Stimulated activated CD4-positive, alpha-beta T cell treated with anti-CD3 and anti-CD28 coated beads, Interleukin-15, amount 100 ng/mL, for 24 hours (primary cell): ENCODE measurements at regions not wholly inside any gene's neighbourhood (a gene's known extent, or its start where the extent isn't known, plus 50 kb on each side); places are given as distances from the start of the nearest gene placed in this dataset.

Source experiments
- DNase-seq: peaks from one replicate; pipeline ENCODE4 v3.0.0-alpha.2; 2020

GRCh38 chr17:71689782-71690181, 431.0 kb upstream of the SOX9 start:
- no peak for DNase-seq

DNA sequence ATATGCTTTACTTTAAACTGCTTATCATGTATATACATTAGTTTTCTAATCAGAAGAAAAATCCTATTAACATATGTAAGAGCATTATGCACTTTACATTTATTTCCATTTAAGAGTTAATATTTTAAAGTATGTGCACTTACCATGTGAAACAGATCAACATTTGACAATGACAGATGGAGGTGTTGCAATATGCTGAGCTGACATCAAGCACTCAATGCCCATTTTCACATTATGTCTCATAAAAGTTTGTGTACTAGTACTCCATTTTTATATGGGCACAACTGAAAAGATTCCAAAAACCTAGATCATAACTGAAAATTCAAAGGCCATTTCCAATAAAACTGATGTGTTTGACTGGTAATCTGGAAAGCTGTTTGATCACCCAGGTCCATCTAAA, 420.9 kb upstream of the SOX9 start:
- no peak for DNase-seq

- DNase-seq = no peak
These were observed 417.1 kb upstream of the SOX9 start for GRCh38 chr17:71703701-71704100.

DNA sequence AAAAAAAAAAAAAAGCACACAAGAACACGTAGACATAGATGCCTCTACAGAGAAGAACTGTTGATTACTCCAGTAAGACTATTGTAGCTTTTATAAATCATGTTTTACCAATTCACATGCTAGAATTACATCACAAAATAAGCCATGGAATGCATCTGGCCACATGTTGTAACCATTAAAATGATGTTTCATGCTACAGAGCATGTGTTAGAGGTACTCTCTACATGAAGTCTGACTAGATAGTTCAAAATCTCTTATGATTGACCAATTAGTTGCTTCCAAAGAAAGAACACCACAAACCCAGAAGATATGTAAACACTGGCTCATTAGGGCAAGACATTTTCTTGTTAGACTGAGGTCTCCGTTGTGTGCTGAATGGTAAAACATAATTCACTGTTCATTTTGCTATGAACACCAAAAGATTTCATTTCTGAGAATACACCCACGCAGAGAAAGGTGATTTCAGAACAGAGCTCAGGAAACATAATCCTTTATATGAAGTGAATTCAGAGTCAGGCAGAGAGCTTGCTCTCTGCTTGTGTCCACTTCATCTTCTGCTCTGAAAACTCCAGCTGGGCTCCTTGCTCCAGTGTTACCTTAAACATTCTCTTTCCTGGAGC, 411.4 kb upstream of the SOX9 start:
- DNase-seq = no peak

- no peak for DNase-seq
These were observed 410.9 kb upstream of the SOX9 start for GRCh38 chr17:71709946-71710345.

GRCh38 chr17:71710816-71711215, 410.0 kb upstream of the SOX9 start:
- DNase-seq = no peak

GRCh38 chr17:71713846-71714245, 407.0 kb upstream of the SOX9 start:
- DNase-seq = no peak

- no peak for DNase-seq
These were observed 396.5 kb upstream of the SOX9 start for GRCh38 chr17:71724339-71724738.

GRCh38 chr17:71725811-71726210, 395.0 kb upstream of the SOX9 start:
- no peak for DNase-seq

DNA sequence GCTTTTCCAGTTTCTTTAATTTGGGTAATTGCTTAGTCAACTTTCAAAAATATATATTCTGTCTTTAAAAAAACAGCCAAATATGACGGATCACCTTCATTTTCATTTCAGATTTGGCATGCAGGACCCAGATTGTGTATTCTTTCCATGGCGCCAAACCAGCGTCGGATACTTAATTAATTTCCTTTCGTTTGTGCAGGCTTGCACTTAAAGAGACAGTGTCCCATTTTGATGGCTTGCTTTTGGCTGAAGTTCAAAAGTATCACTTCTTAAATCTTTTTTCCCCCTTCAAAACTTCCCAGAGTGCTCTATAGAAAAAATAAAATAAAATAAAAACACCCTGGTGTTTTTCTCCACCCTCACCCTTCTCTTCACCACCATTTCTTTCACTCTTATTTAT, 394.5 kb upstream of the SOX9 start:
- no peak for DNase-seq

GRCh38 chr17:71727292-71727691, 393.5 kb upstream of the SOX9 start:
- no peak for DNase-seq

- DNase-seq = no peak
These were observed 393.1 kb upstream of the SOX9 start for GRCh38 chr17:71727723-71728122.

GRCh38 chr17:71730871-71731270, 389.9 kb upstream of the SOX9 start:
- DNase-seq = no peak

- DNase-seq = no peak
These were observed 384.9 kb upstream of the SOX9 start for GRCh38 chr17:71735893-71736292.

DNA sequence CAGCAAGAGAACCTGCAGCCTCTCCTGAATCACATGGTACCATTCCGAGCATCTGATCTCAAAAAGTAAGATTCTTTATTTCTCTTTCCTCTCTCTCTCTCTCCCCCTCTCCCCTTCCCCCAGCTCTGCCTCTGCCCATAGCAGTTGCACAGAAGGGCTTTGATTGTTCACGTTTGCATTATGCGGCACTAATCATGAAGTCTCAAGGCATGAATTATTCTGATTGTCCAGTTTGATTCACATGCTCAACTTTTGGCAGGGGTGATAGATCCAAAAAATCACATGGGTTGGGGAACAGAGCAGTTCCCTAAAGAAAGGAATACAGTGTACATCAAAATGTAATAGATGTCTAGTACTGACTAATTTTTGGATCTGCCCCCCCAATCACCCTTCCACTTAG, 380.0 kb upstream of the SOX9 start:
- DNase-seq = no peak

DNA sequence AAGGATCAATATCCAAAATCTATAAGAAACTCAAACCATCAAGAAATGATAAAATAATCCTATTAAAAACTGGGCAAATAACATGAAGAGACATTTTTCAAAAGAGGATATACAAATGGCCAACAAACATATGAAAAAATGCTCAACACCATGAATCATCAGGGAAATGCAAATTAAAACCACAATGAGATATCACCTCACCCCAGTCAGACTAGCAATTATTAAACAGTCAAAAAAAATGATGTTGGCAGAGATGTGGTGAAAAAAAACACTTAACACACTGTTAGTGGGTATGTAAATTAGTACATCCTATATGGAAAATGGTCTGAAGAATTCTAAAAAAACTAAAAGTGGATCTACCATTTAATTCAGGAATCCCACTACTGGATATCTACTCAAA, 379.0 kb upstream of the SOX9 start:
- DNase-seq = no peak

- DNase-seq = no peak
These were observed 371.9 kb upstream of the SOX9 start for GRCh38 chr17:71748872-71749271.

DNA sequence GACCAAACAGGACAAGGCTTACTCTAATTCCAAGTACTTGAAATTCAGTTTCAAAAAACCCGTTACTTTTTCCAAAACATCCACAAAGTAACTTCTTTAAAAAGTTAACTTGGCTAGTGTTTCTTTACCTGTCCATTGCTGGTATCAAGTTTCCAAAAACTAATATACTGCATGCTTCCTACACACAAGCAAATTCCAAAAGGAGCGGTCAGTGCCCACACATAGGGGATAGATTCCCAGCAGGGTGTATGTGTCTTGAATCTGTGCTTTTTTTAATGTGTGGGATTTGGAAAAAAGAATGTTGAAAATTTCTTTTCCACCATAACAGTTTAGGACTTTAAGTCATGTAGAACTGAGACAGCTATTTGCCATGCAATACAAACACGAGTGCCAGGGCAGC, 367.8 kb upstream of the SOX9 start:
- no peak for DNase-seq

DNA sequence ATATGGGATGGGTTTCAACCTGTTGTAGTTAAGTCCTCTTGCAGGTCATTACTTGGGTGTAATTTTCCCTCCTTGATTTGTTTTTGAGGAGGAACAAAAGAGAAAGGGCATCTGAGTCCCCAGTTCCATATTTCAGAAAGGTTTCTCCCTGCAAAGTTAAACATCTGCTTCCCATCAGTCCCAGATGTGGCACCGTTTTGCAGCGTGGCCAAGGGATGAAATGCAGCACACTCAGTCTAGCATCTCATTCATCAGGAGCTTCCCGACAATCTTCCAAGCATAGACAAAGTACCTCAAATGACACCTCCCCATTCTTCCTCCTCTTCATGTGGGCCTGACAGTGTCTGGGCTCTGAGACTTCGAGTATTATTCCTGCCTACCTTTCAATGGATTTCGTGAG, 363.7 kb upstream of the SOX9 start:
- no peak for DNase-seq

DNA sequence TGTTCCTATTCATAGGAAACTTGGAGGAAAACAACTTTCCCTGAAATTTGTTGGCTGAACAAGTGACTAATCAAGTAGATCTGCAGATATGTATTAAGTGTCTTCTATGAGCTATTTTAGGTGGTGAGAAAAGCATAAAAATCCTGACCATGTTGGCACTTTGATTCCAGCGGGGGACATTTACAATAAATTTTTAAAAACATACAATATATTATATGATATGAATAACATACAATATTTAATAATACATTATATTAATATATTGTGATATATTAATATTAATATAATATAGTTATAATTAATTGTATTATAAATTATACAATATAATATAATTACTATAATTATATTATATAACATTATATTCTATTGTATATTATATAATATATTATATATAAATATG, 362.9 kb upstream of the SOX9 start:
- DNase-seq = no peak

DNA sequence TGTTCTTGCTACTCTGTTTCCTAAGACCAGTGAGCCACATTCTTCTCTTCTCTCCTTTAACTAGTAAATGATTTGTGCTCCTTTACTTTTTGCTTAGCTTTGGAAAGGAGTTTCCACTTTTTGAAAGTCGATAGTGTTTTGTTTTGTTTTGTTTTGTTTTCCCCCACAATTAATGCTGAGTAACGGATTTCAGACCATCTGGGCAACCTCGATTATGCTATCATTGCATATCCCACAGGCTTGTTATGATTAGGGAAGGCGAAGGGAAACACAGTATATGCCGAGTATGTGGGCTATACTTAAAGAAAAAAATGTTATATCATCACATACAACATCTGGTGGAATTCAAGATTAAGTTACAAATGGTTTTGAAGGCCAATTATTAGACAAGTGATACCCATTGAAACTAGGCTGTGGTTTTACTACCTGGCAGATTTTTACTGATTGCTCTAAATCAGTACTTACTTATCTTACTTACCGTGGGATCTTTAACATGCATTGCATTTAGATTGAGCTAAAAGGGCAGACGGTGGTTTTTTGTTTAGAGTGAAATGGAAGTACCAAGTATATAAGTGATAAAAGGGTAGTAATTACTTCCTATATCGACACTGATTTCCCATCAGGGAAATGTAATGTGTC, 361.3 kb upstream of the SOX9 start:
- DNase-seq = no peak

GRCh38 chr17:71760062-71760720, 360.6 kb upstream of the SOX9 start:
- DNase-seq = no peak

DNA sequence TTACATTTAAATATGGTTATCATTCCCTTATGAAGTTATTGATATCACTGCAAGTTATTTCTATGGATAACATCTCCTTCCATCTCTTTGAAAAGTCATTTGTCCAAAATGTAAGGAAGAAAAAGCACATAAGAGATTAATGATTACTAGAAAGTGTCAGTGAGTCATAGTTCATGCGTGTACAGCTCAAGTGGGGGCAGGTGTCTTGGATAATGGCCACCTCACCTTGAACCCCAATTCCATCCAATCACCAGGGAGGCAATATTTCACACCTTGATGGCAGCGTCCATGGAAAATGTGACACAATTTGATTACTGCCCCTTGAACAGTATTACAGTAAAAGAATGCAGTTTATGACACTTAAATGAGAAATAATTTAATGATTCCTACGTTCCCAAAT, 358.3 kb upstream of the SOX9 start:
- DNase-seq = no peak

DNA sequence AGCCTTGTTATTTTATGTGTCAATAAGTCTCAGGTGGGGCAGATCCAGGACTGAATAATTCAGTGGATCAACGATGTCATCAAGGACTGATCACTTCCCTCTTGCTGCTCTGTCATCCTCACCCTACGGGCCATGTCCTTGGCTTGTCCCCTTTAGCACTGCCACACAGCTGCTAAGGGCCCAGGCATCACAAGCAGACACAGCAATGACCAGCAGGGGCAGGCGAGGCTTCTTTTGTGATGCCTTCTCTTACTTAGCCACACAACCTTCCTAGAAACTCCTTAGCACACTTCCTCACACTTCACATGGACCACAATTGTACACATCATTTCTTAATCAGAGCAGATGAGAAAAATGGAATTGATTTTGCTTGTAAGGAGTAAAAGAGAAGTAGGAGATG, 356.3 kb upstream of the SOX9 start:
- DNase-seq = no peak

DNA sequence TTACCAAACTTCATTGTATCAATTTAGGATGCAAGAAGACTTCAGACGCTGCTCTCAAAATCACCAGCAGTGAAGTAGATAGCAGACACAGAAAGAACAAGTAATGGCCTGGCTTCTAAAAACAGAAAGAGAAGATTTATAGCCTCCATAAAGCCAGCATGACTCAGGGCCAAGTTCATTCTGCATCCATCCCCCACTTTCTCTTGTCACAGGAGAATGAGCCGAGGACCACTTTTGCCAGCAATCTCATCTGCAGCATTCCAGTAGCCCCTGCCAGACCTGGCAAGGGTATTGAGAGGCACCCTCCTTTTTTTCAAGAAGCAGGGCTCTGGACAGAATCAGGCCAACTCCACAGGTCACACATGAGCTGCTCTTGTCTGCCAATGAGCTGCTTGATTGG, 355.4 kb upstream of the SOX9 start:
- no peak for DNase-seq
